NCI-H1694 treated with DMSO at 0.1 percent for 48 hours (cell line): ENCODE measurements at regions not wholly inside any gene's neighbourhood (a gene's known extent, or its start where the extent isn't known, plus 50 kb on each side); places are given as distances from the start of the nearest gene placed in this dataset.
A peak's percentile ranks its signal among the peaks of the same experiment; 100 is the strongest.
"Not testable (repeated sequence)": the region's sequence is repeated elsewhere in the genome, so short reads cannot be mapped to it uniquely, and the experiment has no call there.

Source experiments
- DNase-seq: peaks from one replicate; lab custom pipeline; 2025; lab: John Stamatoyannopoulos, UW

GRCh38 chr7:55261386-55261770 is 103.8 kb upstream of the LANCL2 start:
- DNase-seq, result no peak

- DNase-seq, result not testable (repeated sequence)
Observed at GRCh38 chr7:55265328-55265727, 99.8 kb upstream of the LANCL2 start.

- DNase-seq, result no peak
Observed at GRCh38 chr7:55265836-55266642, 99.1 kb upstream of the LANCL2 start.

GRCh38 chr7:55271069-55271626 is 94.0 kb upstream of the LANCL2 start:
- DNase-seq, result no peak

- DNase-seq, result no peak
Observed at GRCh38 chr7:55271661-55272060, 93.5 kb upstream of the LANCL2 start.

- no peak for DNase-seq
Observed at GRCh38 chr7:55272328-55272727, 92.8 kb upstream of the LANCL2 start.

- DNase-seq, result no peak
Observed at GRCh38 chr7:55273186-55273980, 91.8 kb upstream of the LANCL2 start.

GRCh38 chr7:55274156-55274555 is 91.0 kb upstream of the LANCL2 start:
- no peak for DNase-seq

- no peak for DNase-seq
Observed at GRCh38 chr7:55275291-55276200, 89.6 kb upstream of the LANCL2 start.

GRCh38 chr7:55276572-55277295 is 88.4 kb upstream of the LANCL2 start:
- no peak for DNase-seq

- no peak for DNase-seq
Observed at GRCh38 chr7:55277916-55278315, 87.2 kb upstream of the LANCL2 start.

GRCh38 chr7:55278321-55278720 is 86.8 kb upstream of the LANCL2 start:
- no peak for DNase-seq

- DNase-seq, result no peak
Observed at GRCh38 chr7:55279080-55279845, 85.9 kb upstream of the LANCL2 start.

- peak; percentile 61 for DNase-seq
Observed at GRCh38 chr7:55280031-55280454, 85.1 kb upstream of the LANCL2 start.

GRCh38 chr7:55285665-55286064 is 79.5 kb upstream of the LANCL2 start:
- no peak for DNase-seq

- DNase-seq, result no peak
Observed at GRCh38 chr7:55286666-55287065, 78.5 kb upstream of the LANCL2 start.

- peak; percentile 96 for DNase-seq
Observed at GRCh38 chr7:55288070-55288824, 76.9 kb upstream of the LANCL2 start.

- DNase-seq, result no peak
Observed at GRCh38 chr7:55296070-55296469, 69.1 kb upstream of the LANCL2 start.

GRCh38 chr7:55299273-55299967 is 65.7 kb upstream of the LANCL2 start:
- no peak for DNase-seq
